AG09309 (cell line): ENCODE measurements at regions not wholly inside any gene's neighbourhood (a gene's known extent, or its start where the extent isn't known, plus 50 kb on each side); places are given as distances from the start of the nearest gene placed in this dataset.

Source experiments
- DNase-seq: peaks from one replicate; pipeline ENCODE4 v3.0.0-alpha.2; 2010; ENCODE audit warnings: low read depth
- H3K4me3 ChIP-seq: 2 replicates; pipeline ENCODE4 v1.5.1; 2011; ENCODE audit warnings: mild to moderate bottlenecking, low read depth, low read length, moderate library complexity; ENCODE audit not compliant: control insufficient read depth
- CTCF ChIP-seq: IDR thresholded peaks from 2 replicates; pipeline ENCODE4 v1.5.1; 2011; ENCODE audit warnings: mild to moderate bottlenecking, low read depth, low read length, inconsistent platforms; ENCODE audit not compliant: insufficient read depth, control insufficient read depth; ENCODE audit errors: missing control alignments

- TF ChIP-seq CTCF = no peak
- no peak for DNase-seq
Measured at GRCh38 chr1:199287647-199288046, 648.8 kb downstream of the PTPRC start.

DNA sequence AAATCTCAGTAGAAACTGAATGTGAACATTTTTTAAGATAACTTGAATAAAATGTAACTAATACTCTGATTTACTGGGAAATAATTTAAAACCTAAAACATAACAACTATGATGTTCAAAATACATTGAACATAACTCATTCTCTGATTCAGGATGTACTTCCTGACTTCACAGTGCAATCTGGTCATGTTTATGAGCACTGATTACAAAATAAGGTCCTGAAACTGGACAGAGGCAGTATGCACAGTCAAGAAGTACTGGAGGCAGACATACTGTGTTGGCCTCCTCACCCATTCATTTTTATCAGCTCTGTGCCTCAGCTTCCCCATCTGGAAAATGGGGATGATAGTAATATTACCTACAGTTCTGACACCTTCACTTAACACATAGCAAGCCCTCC, 651.3 kb downstream of the PTPRC start:
- no peak for TF ChIP-seq CTCF
- DNase-seq = no peak
- H3K4me3 ChIP-seq = no peak overlapping the region

More at GRCh38 chr1:199287647-199288046, 648.8 kb downstream of the PTPRC start:
- no peak overlapping the region for H3K4me3 ChIP-seq

DNA sequence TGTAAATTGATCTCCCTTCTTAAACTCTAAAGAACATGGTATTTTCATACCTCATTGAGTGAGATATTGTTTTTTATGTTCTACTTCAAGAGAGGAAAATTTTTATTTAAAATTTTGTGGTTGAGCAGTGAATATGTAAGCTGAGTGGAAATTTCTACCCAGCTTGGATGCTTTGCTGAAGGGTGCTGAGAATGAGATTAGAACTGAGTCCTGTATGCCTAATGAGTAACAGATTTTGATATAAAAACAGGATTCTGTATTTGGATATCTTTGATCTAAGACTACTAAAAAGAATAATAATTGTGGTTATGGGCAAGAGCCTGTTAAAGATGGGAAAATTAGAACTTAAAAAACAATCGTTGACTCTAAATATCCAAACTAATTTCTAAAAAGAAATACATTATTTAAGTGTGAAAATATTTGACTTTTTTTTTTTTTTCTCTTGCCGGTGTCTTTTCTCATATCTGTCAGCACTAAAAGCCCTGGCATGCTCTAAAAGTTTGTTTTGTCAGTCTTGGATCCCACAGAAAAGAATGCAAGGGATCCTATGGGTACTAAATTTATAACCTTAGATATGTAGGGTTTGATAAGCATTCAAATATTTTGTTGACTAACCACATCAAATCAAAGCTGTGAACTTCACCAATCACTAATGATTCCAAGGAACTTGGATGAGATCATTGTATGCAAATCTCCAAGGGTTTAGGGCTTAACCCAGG, 652.3 kb downstream of the PTPRC start:
- DNase-seq = no peak
- no peak for TF ChIP-seq CTCF
- H3K4me3 ChIP-seq = no peak overlapping the region

DNA sequence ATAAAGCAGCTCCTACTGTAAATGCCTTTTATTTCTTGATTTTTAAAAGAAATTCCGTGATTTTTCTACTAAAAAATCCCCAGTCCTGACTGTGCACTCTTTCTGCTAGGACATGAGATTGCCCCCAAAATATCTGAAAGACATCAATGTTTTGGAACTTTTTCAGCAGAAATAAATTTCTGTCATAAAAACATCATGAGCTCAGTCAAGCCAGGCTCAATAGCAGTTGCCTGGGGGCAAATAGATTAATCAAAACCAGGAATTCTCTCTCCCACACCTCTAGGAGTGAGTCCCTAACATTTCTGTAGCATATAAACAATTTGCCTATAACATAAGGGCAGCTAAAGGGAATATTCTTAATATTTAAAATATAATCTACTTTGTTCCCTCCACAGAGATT, 654.1 kb downstream of the PTPRC start:
- no peak for DNase-seq
- H3K4me3 ChIP-seq = no peak overlapping the region
- no peak for TF ChIP-seq CTCF

- no peak overlapping the region for H3K4me3 ChIP-seq
- TF ChIP-seq CTCF = no peak
- no peak for DNase-seq
Measured at GRCh38 chr1:199295107-199295506, 656.3 kb downstream of the PTPRC start.

- DNase-seq = no peak
- no peak overlapping the region for H3K4me3 ChIP-seq
Measured at GRCh38 chr1:199297174-199297573, 658.3 kb downstream of the PTPRC start.

More at GRCh38 chr1:199297174-199297573, 658.3 kb downstream of the PTPRC start:
- no peak for TF ChIP-seq CTCF
